NCI-H146 (cell line): ENCODE measurements at regions not wholly inside any gene's neighbourhood (a gene's known extent, or its start where the extent isn't known, plus 50 kb on each side); places are given as distances from the start of the nearest gene placed in this dataset.

Experiments
- DNase-seq: peaks from one replicate; lab custom pipeline; 2025; lab: John Stamatoyannopoulos, UW

DNA sequence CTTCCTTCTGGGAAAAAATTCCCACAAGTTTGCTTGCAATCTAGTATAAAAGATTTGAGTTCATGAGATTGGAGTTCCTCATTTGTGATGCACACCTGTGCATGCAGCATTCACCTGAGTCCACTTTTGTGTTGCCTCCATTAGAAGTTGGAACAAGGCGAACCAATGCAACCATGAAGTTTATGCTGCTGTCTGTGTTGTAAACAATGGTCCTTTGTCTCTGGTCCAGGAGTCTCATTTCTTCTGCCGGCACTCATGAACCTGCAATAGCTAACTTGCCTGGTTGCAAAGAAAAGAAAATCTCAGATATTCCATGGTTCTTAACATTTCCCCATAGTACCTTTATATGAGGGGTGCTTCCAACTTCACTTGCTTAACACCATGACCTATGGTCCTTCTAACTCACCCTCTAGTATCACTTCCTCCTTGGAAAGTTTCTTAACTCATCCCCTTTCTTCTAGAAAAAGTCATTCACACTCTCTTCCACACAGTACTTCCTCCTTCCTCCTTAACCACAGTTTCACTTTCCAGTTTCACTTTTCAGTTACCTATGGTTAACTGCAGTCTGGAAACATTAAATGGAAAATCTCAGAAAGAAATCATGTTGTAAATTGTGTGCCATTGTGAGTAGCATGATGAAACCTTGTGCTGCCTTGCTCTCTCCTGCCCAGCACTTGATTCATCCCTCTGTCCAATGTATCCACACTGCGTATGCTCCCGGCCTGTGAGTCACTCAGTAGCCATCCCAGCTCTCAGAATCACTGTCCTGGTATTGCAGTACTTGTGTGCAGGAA is 128.8 kb upstream of the TRIB2 start:
- DNase-seq = no peak

DNA sequence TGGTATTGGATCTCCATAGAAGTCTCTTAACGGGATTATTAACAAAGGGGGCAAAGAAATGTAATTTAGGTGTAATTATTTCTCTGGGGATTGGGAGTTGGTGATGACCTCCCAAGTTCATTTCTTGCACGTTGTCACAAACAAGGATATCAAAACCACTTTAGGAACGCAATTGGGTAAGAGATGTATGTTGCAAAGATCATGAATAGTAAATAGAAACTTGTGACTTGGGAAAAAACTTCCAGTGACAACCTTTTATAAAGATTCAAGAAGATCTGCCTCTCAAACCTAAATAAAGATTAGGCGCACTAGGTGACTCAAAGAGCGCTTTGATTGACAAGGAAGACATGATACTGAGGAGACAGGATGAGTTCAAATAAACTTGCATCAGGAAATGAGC is 127.8 kb upstream of the TRIB2 start:
- no peak for DNase-seq

DNA sequence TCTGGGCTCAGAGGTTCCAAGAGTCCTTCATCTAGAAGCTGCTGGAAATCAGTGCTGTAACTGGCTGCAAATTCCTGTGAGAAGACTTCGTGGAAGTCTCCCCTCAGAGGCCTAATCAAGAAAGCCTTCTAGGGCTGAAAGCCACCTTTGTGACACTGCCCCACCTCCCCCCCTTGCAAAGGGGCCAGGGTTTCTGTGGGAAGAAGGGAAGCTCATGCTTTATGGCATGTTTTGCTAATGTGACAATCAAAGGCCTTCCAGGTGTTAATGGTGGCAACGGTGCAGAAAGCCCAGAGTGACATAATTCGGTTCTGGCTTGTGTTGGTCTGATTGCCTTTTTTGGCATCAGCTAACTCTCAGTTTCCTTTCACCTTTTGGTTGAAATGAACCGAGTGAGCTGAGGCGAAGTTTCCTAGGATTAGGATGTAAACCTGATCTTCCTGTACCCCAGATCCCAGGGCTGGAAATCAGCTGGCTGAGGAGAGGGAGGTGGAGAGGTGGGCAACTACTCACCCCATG is 126.9 kb upstream of the TRIB2 start:
- DNase-seq = no peak

DNA sequence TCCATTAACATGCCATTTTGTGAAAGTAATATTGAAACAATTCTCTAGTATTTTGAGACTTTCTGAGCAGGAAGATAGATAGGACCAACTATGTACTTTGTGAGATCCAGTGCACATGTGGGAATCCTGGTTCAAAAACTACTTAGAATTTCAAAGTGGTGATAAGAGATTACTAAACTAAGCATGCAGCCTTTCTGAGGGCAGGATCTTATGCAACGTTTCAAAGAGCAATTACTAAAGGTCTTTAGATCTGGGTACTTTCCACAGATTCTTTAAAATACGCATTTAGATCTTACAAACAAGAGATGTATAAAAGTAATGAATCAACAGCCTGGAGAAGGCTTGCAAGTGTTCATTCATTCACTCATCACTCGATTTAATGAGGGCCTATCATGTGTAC is 124.4 kb upstream of the TRIB2 start:
- DNase-seq = no peak

DNA sequence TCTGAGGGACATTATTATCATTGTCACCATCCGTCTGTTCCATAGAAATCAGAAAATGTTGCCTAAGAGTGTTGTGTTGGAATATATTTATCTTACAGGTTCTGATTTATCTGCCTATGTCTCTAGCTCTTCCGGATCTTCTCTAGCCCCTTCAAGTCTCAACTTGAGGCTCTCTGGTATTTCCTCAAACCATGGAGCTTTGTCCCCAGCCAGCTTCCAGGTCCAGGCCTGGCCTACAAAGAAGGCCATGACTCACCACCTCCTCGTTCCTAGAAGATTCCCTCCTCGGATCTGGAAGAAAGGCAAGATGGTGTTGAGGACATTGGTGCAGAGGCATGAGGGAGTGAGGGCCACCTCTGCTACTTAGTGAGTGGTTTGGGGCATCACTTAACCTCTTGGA is 122.1 kb upstream of the TRIB2 start:
- no peak for DNase-seq

DNA sequence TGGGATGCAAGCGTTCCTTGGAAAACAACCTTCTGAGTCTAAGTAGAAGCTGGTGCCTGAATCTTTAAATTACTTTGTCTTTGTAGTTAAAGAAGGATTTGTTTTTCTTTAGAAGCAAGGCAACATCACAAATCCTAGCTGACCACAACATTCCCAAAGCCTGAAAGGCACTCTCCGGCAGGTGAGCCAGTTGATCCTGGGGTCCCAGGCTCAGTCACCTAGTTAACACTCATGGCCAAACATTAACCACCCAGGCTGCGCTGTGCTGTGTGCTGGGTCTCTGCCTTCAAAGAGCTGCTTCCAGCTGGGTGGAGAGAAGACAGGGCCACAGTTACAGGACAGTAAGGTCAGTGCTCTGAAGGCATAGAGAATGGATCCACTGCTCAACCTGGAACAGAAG is 120.0 kb upstream of the TRIB2 start:
- DNase-seq = no peak

DNA sequence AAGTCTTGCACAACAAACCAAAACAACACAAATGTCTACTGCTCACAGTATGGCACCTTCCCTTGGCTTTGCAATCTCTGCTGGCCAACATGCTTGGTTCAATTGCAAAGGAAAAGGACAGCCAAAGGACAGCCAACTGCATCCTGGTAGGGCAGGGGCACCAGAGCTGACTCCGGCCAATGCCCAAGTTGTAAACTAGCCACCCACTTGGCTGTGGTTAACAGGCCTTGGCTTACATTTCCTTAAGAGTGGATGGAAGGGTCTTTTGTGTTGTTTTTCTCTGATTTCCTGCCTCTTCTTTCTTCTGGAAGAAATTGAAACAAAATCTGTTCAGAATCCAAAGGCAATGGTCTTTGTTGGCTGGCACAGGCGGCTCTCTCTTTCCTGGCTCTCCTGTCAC is 119.1 kb upstream of the TRIB2 start:
- DNase-seq = no peak

DNA sequence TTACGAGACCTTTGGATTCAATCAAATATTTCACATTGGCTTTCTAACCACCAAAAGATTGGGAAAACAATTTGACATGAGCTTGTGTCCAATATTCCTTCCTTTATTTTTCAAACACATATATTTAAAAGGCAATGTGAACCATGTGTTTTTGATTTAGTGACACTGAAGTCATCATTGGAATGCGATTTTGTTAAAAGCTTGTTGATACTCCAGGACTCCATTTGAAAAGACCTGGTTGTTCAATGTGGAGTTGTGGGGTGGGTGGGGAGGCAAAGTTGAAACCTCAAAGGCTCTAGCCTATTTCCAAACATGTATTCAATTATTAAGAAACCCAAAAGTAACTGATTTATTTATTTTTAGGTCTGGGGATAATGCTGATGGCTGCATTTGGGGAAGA is 114.1 kb upstream of the TRIB2 start:
- no peak for DNase-seq

DNA sequence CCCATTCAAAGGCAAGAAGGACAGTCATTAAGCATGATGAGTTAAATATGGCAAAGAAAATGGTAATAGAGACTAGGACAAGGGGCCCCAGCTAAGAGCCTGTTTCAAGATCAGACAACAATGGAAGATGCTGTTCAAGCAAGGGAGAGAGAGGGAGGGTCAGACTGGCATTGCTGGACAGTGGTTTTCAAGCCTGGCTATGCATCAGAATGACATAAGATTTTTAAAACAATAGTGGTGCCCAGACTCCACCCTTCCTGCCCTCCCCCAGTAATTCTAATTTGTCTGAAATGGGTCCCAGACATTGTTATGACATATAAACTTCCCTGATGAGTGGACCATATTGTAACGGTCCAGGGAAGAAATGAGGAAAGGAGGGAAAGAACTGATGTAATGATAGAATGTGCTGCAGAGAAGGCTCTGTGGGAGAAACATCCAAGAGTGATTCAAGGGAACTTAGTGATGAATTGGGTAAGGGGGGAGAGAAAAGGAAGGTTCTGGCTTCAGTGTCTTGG is 112.9 kb upstream of the TRIB2 start:
- no peak for DNase-seq

DNA sequence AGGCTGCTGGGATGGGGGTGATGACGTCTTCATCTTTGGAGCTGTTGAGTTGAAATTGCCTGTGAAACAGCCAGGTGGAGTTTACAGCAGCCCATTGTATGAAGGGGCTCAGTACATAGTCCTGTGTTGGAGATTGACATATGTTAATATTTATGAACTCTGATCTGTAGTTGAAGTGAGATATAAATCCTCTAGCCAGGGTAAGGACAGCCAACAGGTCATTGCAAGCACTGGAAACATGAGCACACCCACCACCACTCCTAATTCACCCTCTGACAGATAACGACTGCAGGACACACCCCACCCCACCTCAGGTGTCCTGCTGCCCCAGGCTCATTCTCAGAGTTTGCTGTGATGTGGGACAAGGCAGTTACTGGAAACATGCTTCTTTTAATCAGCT is 112.4 kb upstream of the TRIB2 start:
- no peak for DNase-seq

DNA sequence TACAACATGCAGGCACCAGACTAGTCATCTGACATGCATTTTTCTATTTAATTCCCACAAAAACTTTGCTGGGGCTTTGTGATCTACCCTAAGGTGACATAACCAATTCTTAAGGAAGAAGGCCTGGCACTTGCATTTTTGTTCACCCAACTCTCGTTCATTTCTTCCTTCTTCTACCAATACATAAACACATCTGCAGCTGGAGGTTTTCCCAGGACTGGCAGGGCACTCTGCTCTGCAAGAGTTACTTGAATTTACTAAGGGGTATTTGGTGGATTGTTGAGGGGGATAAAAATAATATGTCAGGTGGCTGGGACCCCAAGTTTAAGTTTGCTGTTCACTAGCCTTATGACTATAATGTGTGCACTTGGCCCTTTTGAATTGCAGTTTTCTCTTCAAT is 111.4 kb upstream of the TRIB2 start:
- DNase-seq = no peak

DNA sequence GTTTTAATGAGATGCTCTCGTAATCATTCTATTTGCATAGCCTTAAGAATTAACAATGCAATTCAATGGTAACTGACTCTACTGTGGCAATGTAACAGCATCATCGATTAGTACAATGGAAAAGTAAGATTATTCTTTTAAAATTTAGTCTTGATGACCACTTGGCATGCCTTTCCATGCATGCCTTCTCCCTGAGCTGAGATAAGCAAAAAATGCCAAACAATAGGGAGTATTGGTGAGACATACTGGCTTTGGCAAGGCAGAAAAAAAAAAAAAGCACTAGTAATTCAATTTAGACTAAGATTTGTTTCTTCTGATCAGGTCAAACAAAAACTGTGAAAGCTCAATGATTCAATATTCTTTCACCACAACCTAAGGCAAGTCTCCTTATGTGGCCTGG is 110.8 kb upstream of the TRIB2 start:
- no peak for DNase-seq

DNA sequence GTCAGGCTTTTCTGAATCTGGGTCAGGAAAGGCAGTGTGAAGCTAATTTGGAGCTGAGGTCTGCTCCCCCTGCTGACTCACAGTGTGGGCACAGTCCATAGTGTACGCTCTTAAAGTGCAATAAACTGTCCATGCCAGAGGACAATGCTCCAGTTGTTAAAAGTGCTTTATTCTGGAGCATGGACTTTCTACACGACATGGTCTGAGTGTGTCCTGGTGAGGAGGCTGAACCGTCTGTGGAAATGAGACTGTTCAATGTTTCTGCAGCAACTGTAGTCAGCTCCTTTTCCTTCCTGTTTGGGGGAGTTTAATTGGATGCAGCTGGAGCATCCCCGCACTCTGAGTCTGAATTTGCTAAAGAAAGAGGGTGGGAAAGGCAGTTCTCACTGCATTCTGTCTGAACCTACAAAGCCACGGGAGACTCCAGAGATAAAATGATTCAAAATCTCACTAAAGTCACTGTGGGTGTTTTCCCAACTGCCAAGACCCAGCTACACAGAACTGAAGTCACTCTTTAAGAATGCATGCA is 110.2 kb upstream of the TRIB2 start:
- no peak for DNase-seq

DNA sequence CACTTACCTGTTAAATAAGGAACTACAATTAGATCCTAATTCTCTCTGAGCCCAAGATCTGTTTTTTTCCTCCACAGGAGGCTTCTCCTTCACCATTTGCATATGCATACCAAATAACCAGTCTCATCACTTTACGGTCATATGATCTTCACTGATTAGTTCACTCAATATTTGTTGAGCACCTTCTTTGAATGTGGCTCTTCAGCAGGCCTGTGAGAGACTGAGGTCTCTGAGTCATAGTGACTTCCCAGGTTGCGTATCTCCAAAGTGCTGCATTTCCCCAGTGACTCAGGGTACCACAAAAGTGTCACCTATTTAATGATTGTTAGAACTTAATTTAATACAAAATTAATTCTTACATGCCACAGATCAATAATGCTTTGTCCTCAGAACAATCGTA is 108.8 kb upstream of the TRIB2 start:
- DNase-seq = no peak

DNA sequence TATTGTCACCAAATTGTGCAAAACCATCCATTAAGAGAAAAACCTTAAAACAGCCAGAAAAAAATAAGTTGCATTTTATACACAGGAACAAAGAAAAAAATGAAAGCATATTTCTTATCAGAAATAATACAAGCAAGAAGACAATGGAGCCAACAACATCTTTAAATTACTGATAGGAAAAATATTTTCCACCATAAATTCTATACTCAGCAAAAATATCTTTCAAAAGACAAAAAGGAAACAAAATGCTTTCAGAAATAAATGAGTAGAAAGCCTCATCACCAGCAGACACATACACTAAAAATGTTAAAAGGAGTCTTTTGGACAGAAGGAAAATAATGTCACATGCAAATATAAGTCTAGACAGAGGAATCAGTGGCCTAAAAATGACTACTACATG is 106.4 kb upstream of the TRIB2 start:
- no peak for DNase-seq

DNA sequence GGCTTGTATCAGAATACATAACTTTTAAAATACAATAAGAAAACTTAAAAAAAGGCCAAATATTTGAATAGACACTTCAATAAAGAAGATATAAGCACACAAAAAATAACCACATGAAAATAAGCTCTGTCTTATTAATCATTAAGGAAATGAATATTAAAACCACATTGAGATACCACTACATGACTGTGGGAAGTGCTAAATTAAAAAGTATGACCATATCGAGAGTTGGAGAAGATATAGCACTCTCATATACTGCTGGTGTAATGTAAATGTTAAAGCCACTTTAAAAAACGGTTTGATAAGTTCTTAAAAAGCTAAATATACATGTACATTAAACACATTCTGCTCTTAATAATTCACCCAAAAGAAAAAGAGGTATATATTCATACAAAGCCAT is 104.6 kb upstream of the TRIB2 start:
- no peak for DNase-seq

DNA sequence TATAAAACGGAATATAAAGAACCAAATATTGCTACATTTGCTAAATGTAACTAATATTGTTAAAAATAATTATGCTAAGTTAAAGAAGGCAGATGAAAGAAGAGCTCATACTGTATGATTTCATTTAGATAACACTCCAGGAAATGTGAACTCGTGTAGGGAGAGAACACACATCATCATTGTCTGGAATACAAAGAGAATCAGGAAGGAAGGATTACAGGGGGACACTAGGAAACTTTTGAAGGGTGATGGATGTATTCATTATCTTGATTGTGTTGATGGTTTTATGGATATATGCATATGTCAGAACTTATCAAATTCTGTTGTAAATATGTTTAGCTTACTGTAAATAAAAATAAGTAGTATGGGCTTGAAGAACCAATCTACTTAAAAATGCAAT is 104.1 kb upstream of the TRIB2 start:
- DNase-seq = no peak

DNA sequence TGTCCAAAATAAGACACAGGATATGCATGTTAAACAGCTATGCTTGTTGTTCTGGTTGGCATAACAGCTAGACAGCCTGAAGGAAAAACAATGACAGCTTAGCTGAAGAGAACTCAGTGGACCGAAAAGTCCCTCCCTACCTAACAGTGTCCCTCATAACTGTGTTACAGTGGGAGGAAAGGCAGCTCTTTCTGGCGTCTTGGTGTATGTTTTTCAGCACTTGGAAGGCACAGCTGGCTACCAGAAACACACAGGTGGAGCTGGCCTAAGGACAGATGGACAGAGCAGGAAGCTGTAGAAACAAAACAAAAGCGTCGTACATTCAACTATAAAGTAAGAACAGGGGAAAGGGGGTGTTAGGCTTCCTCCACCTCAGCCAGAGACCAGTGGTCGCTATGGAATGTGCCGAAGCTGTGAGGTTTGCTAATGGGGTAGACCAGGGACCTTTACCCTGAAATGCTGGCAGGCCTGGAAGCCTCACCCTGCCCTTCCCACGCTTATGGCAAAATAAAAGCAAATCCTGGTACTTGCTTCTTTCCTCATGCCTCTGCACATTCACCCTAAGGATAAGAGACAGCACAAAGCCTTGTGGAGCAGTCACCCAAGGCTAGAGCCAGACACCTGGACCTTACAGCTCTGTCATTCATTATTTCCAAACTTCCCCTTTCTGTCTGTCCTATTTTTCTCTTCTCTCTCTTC is 103.5 kb upstream of the TRIB2 start:
- DNase-seq = no peak

DNA sequence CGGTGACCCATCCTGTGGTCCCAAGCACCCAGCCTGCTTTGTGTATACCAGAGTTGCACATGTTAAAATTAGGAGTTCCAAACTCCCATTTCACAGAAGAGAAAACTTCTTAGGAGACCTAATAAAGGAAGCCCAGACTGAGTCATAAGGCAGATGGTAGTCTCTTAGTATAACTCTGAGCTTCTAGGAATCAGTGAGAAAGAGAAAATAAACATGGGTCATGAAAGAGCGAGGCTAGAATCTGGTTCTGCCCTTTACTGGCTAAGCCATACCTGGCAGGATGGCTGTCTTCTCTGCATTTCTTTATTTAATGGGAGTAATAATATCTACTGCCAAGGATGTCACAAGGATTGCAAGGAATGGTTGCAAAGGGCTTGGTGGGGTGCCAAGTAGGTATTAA is 101.2 kb upstream of the TRIB2 start:
- no peak for DNase-seq

DNA sequence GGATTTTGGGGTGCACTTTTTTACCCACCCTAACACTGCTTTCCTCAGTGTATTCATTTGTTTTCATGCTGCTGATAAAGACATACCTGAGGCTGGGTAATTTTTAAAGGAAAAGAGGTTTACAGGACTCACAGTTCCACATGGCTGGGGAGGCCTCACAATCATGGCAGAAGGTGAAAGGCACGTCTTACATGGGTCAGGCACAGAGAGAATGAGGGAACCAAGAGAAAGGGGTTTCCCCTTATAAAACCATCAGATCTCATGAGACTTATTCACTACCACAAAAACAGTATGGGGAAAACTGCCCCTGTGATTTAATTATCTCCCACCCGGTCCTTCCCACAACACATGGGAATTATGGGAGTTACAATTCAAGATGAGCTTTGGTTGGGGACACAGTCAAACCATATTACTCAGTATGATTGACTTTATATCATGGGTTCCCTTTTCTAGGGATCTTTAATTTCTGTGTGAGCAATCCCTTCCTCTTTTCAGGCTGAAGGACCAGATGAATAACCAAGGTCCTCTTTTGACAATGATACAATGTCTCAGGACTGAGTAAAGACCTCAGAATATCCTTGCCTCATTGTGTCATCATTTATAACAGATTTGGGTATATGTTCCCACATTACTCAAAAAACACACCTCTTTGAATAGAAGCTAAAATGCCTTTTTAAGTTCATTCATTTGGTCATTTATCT is 100.1 kb upstream of the TRIB2 start:
- no peak for DNase-seq

DNA sequence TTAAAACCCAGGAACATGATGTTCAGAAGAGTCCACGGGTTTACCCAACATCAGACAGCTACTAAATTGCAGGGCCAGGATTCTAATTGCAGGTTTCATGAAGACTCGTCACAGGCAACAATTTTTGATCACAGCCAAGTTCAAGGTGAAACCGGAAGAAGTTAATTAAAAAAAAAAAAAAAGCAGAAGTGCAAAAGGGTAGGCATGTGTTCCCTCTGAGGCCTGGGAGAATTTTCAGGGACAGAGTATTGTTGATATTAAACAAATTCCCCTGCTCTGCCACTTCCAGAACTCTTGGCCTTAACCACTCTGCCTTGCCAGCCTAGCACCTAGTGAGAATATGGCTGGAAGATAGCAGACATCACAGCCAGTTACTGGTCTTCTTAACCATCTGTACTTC is 99.4 kb upstream of the TRIB2 start:
- DNase-seq = no peak

DNA sequence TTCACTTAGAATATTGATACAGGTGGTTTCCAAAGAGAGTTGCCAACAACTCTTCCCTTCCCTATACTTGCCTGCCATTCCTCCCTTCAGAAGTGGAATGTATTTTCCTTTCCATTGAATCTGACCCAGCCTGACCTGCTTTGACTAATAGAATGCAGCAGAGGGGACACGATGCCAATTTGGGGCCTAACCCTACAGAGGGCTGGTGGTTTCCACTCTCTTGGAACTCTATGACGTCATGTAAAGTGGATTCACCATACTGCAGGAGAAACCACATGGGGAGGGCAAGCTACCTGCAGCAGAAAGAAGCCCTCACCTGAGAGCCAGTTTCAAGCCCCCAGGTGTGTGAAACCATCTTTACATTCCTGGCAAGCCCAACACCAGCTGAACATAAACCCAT is 98.9 kb upstream of the TRIB2 start:
- no peak for DNase-seq

DNA sequence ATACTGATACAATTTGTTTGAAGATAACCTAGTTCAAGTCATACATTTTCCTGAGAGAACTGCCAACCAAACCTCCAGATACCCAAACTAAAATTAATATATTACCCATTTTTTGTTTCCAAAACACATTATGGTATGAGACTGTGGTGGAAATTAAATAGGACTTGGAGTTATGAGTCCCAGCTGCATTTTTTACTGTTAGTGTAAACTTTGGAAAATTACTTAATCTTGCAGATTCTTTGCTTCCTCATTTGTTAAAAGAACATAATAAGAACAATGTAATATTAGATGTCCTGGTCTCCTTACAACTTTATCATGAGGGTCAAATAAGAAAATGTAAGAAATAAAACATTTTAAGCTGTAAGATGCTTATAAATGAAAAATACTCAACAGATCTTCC is 98.2 kb upstream of the TRIB2 start:
- no peak for DNase-seq
